Stomach smooth muscle (tissue), 2 donors: ENCODE measurements at regions not wholly inside any gene's neighbourhood (a gene's known extent, or its start where the extent isn't known, plus 50 kb on each side); places are given as distances from the start of the nearest gene placed in this dataset.

ENCODE experiments used
- H3K27ac ChIP-seq: one replicate; pipeline ENCODE4 v1.7.0; 2013; ENCODE audit warnings: mild to moderate bottlenecking, low read length, inconsistent platforms
- H3K27me3 ChIP-seq, 2 donors: one replicate each; pipeline ENCODE4 v1.7.0; 2013; ENCODE audit warnings: low read length in 2 of 2; ENCODE audit not compliant: insufficient read depth in 2 of 2, control insufficient read depth in 1 of 2
- H3K36me3 ChIP-seq, 2 donors: one replicate each; pipeline ENCODE4 v1.7.0; 2013; ENCODE audit warnings: low read length in 2 of 2; ENCODE audit not compliant: control insufficient read depth in 2 of 2, insufficient read depth in 2 of 2
- H3K4me1 ChIP-seq: one replicate; pipeline ENCODE4 v1.7.0; 2013; ENCODE audit warnings: low read length; ENCODE audit not compliant: control insufficient read depth, insufficient read depth
- H3K4me3 ChIP-seq, 2 donors: one replicate each; pipeline ENCODE4 v1.7.0; 2013; ENCODE audit warnings: low read length in 2 of 2
- H3K9ac ChIP-seq, 2 donors: one replicate each; pipeline ENCODE4 v1.7.0; 2013; ENCODE audit warnings: low read length in 2 of 2, mild to moderate bottlenecking in 1 of 2
- H3K9me3 ChIP-seq, 2 donors: one replicate each; pipeline ENCODE4 v1.7.0; 2013; ENCODE audit warnings: low read length in 2 of 2; ENCODE audit not compliant: control insufficient read depth in 2 of 2
- donor health status: healthy.
- donor health status: Pancreatic carcinoma.

DNA sequence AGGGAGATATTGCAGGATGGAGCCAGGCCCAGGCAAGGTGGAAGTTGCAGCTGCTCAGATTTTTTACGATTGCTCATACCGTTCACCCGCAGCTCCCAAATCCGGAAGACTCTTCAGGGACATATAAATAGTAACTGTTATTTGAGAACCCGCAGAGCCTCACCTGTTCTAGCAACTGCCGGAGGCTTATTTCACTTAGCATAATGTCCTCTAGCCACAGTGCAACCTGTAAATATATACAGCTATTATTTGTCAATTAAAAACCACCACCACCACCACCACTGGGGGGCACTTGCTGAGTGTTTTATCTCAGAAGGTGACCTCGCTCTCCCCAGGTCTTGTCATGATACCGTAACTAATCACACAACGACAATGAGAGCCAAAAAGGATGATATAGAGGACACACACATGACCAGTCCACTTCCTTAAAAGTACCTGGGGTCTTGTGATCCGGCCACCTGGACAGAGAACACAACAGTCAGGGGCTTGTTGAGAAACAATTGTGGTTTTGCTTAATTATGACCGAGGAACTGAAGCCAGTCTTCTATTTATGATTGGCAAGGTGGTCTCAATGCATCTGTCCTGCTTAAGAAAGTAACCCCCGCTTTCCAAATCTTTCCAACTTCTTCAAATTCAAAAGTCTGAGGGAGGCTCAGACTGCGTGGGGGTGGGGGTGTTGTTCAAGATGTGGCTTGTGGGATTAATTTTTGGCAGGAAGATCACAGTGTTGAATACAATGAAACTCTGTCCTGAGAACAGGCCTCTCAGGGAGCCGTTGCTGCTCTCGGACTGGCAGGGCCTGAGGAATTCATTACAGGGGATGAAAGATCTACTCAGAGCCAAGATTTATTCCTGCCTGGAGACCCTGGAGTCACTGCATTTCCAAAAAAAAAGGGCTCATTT, 72.3 kb upstream of the PRNP start:
- peak overlapping the region in 1 of 2 donors; percentile 13 for H3K9ac ChIP-seq
- H3K27ac ChIP-seq, result no peak overlapping the region
- no peaks in the 10 kb centered on the region for H3K27me3 ChIP-seq
- H3K36me3 ChIP-seq, result no peaks in the 10 kb centered on the region
- peak overlapping the region in 1 of 2 donors; percentile 31 for H3K4me3 ChIP-seq
- H3K4me1 ChIP-seq, result peaks cover 9% of the 10 kb centered on the region
- no peaks in the 10 kb centered on the region for H3K9me3 ChIP-seq

- no peak overlapping the region for H3K27ac ChIP-seq
- H3K9me3 ChIP-seq, result no peaks in the 10 kb centered on the region
- no peak overlapping the region for H3K4me3 ChIP-seq
- H3K4me1 ChIP-seq, result peaks cover 9% of the 10 kb centered on the region
- H3K9ac ChIP-seq, result no peak overlapping the region
- H3K36me3 ChIP-seq, result no peaks in the 10 kb centered on the region
- H3K27me3 ChIP-seq, result no peaks in the 10 kb centered on the region
Measured at GRCh38 chr20:4613184-4613583, 73.1 kb upstream of the PRNP start.

GRCh38 chr20:4610871-4611270, 75.4 kb upstream of the PRNP start:
- no peaks in the 10 kb centered on the region for H3K27me3 ChIP-seq
- H3K36me3 ChIP-seq, result no peaks in the 10 kb centered on the region
- H3K4me3 ChIP-seq, result no peak overlapping the region
- H3K9me3 ChIP-seq, result no peaks in the 10 kb centered on the region
- peaks cover 9% of the 10 kb centered on the region for H3K4me1 ChIP-seq
- H3K9ac ChIP-seq, result no peak overlapping the region
- no peak overlapping the region for H3K27ac ChIP-seq

DNA sequence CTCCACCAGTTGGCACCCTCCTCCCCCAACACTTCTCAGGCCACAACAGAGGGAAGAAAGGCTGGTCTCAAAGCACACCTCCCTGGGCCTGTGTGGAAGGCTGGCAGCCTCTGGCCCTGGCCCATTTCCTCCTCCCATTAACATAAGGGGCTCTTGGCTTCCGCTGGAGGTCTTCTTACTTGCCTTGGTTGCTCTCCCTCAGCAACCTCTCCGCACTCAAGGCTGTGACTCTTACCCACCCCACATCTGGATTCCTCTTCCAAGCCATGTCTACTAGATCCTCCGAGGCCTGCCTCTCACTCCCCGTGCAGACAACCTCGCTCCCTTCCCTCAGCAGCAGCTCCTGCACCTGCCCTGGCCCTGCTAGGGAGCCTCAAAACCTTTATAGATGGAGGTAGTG, 76.7 kb upstream of the PRNP start:
- Histone ChIP-seq H3K9me3 (no peaks in the 10 kb centered on the region), H3K4me1 (peaks cover 9% of the 10 kb centered on the region), H3K27ac (no peak overlapping the region), H3K36me3 (no peaks in the 10 kb centered on the region), H3K4me3 (no peak overlapping the region), H3K27me3 (no peaks in the 10 kb centered on the region), H3K9ac (no peak overlapping the region)

DNA sequence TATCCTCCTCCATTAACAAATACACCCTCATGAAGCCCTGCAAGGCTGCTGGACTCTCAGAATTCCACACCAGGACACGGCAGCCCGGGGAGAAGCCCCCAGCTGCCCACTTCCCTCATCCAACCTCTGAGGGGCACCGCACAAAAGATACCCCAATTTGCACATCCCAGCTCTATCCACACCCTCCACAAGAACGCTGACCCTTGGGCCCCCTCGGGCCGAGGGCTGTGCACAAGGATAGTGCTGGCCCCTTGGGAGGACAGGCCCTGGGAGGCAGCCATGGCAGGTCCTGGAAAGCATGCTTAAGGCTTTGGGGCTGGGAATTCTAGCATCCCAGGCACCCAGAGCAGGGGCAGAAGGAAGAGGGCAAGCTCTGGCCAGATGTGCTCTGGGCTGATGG, 77.4 kb upstream of the PRNP start:
- H3K4me3 ChIP-seq, result no peak overlapping the region
- H3K36me3 ChIP-seq, result no peaks in the 10 kb centered on the region
- no peaks in the 10 kb centered on the region for H3K9me3 ChIP-seq
- H3K27me3 ChIP-seq, result no peaks in the 10 kb centered on the region
- peaks cover 9% of the 10 kb centered on the region for H3K4me1 ChIP-seq
- no peak overlapping the region for H3K9ac ChIP-seq
- no peak overlapping the region for H3K27ac ChIP-seq

GRCh38 chr20:4607287-4607713, 79.0 kb upstream of the PRNP start:
- H3K36me3 ChIP-seq, result no peaks in the 10 kb centered on the region
- no peaks in the 10 kb centered on the region for H3K9me3 ChIP-seq
- H3K4me3 ChIP-seq, result no peak overlapping the region
- H3K27me3 ChIP-seq, result no peaks in the 10 kb centered on the region
- H3K4me1 ChIP-seq, result peaks cover 19% of the 10 kb centered on the region
- peak overlapping the region in 1 of 2 donors; percentile 21 for H3K9ac ChIP-seq
- H3K27ac ChIP-seq, result no peak overlapping the region

DNA sequence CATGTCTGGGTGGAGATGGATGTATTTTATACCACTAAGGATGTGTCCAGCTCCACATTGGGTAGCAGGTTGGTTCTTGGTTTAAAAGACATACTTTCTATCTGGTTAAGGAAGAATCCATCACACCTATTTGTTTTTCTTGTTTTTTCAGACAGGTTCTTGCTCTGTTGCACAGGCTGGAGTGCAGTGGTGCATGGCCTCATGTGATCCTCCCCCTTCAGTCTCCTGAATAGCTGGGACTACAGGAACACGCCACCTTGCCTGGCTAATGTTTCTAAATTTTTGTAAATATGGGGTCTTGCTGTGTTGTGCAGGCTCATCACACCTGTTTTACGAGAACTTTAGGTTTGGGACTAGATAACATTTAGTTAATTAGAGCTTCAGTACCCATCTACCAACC, 80.2 kb upstream of the PRNP start:
- H3K9me3 ChIP-seq, result no peaks in the 10 kb centered on the region
- no peaks in the 10 kb centered on the region for H3K36me3 ChIP-seq
- H3K4me1 ChIP-seq, result peaks cover 30% of the 10 kb centered on the region
- no peak overlapping the region for H3K4me3 ChIP-seq
- H3K27ac ChIP-seq, result no peak overlapping the region
- no peaks in the 10 kb centered on the region for H3K27me3 ChIP-seq
- no peak overlapping the region for H3K9ac ChIP-seq

GRCh38 chr20:4605166-4605565, 81.1 kb upstream of the PRNP start:
- H3K4me1 ChIP-seq, result peaks cover 30% of the 10 kb centered on the region
- no peak overlapping the region for H3K4me3 ChIP-seq
- no peak overlapping the region for H3K9ac ChIP-seq
- H3K9me3 ChIP-seq, result no peaks in the 10 kb centered on the region
- no peak overlapping the region for H3K27ac ChIP-seq
- no peaks in the 10 kb centered on the region for H3K36me3 ChIP-seq
- H3K27me3 ChIP-seq, result no peaks in the 10 kb centered on the region

- Histone ChIP-seq H3K4me1 (peaks cover 30% of the 10 kb centered on the region), H3K9ac (no peak overlapping the region), H3K36me3 (no peaks in the 10 kb centered on the region), H3K9me3 (no peaks in the 10 kb centered on the region), H3K27me3 (no peaks in the 10 kb centered on the region), H3K4me3 (no peak overlapping the region), H3K27ac (peak overlapping the region; percentile 89)
Measured at GRCh38 chr20:4604580-4604979, 81.7 kb upstream of the PRNP start.

DNA sequence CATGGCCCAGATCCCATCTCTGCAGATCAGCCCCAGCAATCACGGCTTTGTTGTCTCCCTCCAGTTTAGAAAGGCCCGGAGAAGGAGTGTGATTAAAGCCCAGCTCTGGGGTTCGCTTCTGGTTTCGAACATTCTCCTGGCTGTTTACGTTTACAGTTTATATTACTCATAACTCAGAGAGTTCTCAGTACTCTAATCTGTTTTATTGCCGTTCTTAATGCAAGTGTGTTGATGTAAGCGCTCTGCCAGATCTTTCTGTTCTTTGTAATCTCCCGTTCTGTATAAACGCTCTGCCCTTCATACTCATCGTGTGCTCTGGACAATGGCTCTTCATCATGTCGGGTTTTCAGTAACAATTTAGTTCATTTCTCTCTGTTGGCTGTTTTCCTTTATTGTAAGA, 82.5 kb upstream of the PRNP start:
- Histone ChIP-seq H3K4me3 (no peak overlapping the region), H3K36me3 (no peaks in the 10 kb centered on the region), H3K27me3 (no peaks in the 10 kb centered on the region), H3K9me3 (no peaks in the 10 kb centered on the region), H3K9ac (peak overlapping the region in 1 of 2 donors; percentile 37), H3K27ac (peak overlapping the region; percentile 89), H3K4me1 (peaks cover 30% of the 10 kb centered on the region)

DNA sequence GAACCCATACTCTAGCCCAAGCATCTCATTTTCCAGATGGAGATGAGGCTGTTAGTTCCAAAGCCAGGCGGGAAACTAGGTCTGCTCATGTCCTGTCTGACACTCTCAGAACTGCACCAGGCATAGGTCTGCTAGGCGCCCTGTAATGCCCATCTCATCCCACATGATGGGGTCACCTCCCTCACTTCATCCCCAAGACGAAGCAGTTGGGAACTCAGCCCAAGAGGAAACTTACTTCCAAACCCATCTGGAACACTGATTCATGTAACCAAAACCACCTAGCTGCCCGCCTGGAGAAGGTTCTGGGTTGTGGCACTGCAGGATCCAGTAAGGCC, 84.0 kb upstream of the PRNP start:
- Histone ChIP-seq H3K9me3 (no peaks in the 10 kb centered on the region), H3K27ac (peak overlapping the region; percentile 89), H3K36me3 (no peaks in the 10 kb centered on the region), H3K9ac (no peak overlapping the region), H3K4me3 (no peak overlapping the region), H3K4me1 (peaks cover 30% of the 10 kb centered on the region), H3K27me3 (no peaks in the 10 kb centered on the region)
